GM03348 (cell line): ENCODE measurements at regions not wholly inside any gene's neighbourhood (a gene's known extent, or its start where the extent isn't known, plus 50 kb on each side); places are given as distances from the start of the nearest gene placed in this dataset.
"Not testable (repeated sequence)": the region's sequence is repeated elsewhere in the genome, so short reads cannot be mapped to it uniquely, and the experiment has no call there.

Source experiments
- DNase-seq: peaks from one replicate; pipeline ENCODE4 v3.0.0; 2012; ENCODE audit warnings: low spot score

GRCh38 chr4:171524903-171525302 lies 288.3 kb upstream of the GALNTL6 start:
- DNase-seq: no peak

- DNase-seq: no peak
Observed at GRCh38 chr4:171521726-171522125, 291.5 kb upstream of the GALNTL6 start.

- no peak for DNase-seq
Observed at GRCh38 chr4:171519457-171519856, 293.7 kb upstream of the GALNTL6 start.

- DNase-seq: no peak
Observed at GRCh38 chr4:171517883-171518282, 295.3 kb upstream of the GALNTL6 start.

DNA sequence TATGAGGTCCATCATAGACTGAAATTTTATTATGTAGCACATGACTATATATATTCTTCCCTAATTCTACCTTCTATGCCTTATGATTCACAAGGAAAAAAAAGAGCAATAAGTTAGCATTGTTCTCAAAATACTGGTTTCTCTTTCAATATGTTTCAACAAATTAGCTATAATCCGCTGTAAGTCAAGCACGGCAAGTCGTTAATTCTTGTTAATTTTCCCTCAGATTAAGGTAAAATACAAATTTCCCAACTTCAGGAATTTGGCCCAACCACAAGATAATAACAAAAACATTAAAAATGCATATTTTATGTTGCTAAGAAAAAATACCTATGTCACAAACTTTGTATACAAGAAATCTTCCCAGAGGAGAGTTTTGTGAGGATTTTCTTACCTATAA lies 296.5 kb upstream of the GALNTL6 start:
- DNase-seq: no peak

DNA sequence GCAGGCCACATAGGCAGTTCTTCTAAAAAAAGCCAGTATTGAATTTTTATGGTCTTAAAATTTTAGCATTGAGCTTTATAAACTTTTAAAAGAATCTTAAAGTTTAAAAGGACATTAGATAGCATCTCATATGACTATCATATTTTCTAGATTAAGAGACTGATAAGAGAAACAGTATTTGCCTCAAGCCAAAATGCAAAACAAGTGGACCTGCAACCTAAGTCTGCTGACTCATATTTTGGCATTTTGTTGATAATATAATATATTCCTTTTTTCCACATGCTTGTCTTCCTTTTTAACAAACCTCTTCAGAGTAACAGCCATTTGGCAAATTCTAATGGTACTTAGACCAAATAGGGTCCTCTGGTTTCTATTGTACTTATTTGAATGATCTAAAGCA lies 328.5 kb upstream of the GALNTL6 start:
- DNase-seq: no peak

DNA sequence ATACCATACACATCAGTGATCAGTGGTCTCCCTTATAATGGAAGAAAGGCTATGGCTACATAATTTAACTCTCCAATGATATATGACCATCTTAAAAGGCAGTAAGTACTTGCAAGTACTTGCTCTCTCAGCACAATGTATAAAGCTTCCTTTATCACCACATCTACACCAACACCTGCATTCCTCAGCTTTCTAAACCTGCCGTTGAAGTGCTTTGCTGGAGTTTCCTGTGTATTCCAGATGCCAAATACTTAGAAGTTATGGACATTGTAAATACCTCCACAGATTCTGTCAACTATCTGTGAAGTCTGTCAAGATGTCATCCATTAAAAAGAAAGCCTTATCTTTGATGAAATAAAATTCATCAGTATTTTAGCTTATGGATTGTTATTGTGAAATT lies 335.0 kb upstream of the GALNTL6 start:
- no peak for DNase-seq

GRCh38 chr4:171475111-171475510 lies 338.1 kb upstream of the GALNTL6 start:
- not testable (repeated sequence) for DNase-seq

DNA sequence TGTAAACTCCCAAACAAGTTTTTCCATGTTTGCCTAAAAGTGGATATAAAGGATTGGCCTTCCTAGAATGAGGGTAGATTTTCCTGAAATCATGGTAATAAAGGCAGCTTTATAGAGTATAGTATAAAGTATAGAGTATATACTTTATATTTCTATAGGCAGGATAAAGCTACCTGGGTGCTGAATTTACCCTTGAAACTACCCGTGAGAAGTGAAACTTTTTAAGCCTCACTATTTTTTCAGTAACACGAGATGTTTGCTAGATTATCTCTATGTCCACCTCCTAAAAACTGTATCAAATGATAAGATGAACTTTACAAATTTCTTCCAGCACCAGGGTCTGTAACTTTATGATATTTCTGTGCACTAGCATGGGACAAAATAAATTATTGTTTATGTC lies 340.0 kb upstream of the GALNTL6 start:
- no peak for DNase-seq

DNA sequence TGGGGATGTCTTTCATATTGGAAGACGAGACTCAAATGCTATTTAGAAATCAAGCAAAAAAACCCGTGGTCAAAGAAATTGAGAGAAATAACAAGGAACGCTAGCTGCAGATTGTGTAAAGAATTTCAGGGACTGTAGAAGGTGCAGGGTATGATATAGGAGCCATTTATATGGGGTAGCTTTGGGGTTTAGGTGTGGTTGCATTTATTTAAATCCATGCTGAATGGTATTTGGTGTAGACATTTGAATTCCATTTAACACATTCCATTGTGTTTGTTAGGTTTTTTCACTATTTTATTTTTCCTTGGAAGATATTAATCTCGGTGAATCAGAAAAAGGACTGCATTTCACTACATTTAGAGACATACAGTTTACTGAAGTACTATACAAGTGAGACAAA lies 341.0 kb upstream of the GALNTL6 start:
- no peak for DNase-seq

DNA sequence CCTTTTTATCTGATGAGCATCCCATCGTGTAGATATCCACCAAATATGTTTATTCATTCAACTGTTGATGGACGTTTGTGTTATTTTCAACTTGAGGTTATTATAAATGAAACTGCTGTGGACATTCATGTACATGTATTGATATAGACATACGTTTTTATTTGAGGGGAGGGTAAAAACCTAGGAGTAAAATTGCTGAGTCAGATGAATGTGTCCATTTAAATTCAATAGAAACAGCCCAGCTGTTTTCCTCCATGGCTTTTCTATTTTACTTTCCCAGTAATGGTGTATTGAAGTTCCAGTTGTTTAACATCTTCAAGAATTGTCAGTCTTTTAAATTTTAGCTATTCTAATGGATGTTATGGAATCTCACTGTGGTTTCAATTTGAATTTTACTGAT lies 348.7 kb upstream of the GALNTL6 start:
- DNase-seq: no peak

DNA sequence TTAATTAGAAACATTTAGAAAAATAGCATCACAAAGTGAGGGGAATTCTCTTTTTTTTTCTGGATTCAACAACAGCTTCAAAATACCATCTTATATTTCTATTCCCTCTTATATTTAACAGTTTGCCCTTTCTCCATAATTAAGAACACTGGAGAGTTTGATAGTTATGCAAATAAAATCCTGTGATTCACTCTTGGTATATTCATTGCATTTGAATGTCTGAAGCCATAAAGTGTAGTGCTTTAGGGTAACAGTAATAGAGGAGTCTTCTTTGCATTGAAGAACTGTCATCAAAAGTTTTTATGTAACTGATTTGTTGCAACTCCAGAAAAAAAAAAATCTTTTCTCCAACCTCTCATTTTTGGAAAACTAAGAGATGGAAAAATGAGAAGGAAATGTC lies 352.0 kb upstream of the GALNTL6 start:
- DNase-seq: no peak

- DNase-seq: no peak
Observed at GRCh38 chr4:171448919-171449481, 364.2 kb upstream of the GALNTL6 start.

GRCh38 chr4:171448358-171448757 lies 364.8 kb upstream of the GALNTL6 start:
- no peak for DNase-seq

- no peak for DNase-seq
Observed at GRCh38 chr4:171441300-171441941, 371.8 kb upstream of the GALNTL6 start.

DNA sequence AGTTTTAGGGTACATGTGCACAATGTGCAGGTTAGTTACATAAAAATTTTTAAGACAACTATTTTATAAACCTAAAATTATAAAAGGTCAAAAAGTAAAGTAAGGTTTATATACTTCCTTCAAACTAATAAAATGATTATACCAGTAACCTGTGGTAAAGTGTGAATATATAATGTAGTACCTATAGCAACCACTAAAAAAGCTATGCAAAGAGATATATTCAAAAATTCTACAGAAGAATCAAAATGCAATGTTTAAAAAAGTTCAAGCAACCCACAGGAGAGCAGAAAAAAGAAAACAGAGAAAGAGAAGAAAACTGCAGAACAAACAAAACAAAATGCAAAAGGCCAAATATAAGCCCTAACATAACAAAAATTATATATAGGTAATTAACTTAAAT lies 379.5 kb upstream of the GALNTL6 start:
- DNase-seq: no peak

GRCh38 chr4:171432536-171432935 lies 380.7 kb upstream of the GALNTL6 start:
- DNase-seq: no peak

DNA sequence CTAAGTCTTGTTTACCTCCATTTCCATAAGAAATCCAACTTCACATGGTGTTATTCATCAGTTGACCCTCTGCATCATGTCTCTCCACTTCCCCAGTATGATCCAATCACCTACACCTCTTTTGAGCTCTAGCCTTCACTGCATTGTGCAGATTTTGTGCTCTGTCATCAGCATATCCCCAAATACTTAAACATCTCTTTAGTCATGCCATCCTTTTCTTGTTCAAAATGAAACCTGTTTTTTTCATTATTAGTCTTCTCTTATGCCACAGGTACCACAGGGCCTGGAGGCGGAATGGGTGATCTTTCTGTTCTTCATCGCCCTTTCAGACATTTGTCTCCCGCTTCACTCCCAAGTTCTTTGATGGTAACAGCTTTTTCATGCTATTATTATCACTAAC lies 382.7 kb upstream of the GALNTL6 start:
- DNase-seq: no peak

- no peak for DNase-seq
Observed at GRCh38 chr4:171397175-171397574, 416.0 kb upstream of the GALNTL6 start.

GRCh38 chr4:171390626-171391025 lies 422.6 kb upstream of the GALNTL6 start:
- no peak for DNase-seq

DNA sequence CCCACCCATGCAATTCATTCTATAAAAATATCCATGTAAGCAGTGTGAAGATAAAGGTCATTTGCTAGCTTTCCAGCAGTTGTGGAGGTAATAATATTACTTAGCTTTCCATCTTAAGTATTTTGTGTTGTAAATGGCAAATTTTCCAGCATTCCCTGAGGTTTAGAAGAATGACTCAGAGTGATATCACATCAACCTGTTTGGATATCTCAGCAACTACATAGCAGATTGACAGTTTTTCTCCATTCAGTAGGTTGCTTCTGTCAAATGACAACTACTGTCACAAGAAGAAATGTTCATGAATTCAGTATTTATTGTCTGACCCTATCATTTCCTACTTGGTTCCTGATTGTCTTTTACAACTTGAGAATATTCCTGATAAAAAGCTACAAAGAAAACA lies 434.9 kb upstream of the GALNTL6 start:
- DNase-seq: no peak

DNA sequence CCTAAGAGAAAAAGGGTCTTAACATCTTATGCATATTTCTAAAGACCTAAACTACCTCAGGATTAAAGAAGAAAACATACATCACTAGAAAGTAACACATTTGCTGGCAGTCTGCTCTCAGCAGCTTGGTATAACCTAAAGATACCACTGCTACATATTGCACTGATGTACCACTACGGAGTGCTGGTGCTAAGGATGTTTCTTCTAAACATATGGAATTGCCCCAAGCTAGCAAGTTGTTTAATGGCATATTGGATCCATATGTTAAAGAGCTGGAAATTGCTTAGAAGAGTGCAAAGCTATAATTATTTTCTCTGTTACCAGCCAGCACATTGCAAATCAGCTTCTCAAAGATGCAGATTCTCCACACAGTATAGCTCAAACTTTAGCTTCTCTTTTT lies 436.5 kb upstream of the GALNTL6 start:
- DNase-seq: no peak

DNA sequence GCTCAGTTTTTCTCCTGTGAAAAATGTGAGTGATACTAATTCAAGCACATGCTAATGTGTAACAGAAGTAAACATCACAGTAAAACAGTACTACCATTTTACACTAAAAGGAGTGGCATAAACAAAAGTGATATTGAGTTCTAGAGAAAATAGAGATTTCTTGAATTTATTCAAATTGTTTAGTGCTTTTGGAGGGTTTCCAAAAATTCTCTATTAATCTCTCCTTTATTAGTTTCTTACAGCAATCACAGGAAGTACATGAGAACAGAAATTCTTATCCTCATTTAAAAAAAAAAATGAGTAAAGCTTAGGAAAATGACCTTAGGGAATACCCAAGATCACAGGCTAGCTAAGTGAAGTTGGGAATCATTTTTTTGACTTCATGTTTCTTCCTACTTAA lies 459.7 kb upstream of the GALNTL6 start:
- DNase-seq: no peak

DNA sequence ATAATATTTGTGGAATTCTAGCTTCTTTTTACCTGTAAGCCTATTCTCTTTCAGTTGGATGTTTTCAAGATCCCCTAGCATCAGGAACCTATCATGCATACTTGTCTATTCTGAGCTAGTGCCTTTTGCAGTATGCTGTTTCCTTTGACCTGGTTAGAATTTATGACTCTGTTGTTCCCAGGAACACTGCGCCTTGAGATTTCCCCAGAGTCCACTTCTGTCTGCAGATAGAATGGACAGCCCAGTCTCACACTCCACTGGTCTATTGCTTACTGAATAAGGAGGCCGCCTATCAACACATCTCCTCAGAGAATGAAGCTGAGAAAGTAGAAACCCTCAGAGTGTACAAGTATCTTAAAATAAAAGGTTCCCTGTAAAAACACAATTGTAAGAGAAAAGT lies 465.1 kb upstream of the GALNTL6 start:
- DNase-seq: no peak
